ENCODE measurements at regions not wholly inside any gene's neighbourhood (a gene's known extent, or its start where the extent isn't known, plus 50 kb on each side); places are given as distances from the start of the nearest gene placed in this dataset.

DNA sequence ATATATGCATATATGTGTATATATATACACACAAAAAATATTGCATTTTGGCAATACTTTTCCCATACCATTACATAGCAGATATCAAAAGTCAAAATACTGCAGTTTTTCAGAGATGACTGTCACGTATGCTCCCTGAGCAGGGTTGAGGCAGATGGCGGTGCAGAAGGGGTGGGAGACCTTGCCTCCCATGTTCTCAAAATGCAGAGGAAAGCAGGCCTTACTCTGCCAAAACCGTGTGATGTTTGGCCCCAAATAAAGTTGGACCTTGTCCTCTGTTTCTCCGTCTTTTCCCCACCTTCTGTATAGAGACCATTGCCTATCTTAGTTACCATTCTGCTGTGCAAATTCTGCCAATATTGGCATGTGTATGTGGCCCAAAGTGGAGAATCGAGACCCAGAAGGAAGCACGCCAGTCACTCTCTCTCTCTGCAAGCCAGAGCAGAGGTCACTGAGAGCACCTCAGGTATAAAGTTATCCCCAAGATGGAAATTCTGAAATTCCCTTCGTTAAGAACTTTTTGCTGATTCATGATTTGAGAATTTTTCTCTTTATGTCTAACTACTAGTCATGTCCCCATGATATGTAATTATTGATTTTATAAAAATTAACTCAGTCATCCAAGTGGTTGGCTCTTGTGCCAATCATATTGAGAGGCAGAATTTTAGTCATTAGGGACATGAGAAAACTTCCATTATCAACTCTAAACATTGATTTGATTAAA, 898.8 kb downstream of the EPHA4 start:
- Histone ChIP-seq H3K4me1 (ENCODE audit: control insufficient read depth in 2 of 2, insufficient read depth in 2 of 2, low read length in 2 of 2) (no peaks in the 10 kb centered on the region), H3K4me3 (ENCODE audit: low read length in 2 of 2) (no peak overlapping the region), H3K27ac (ENCODE audit: low read depth in 1 of 2, low read length in 1 of 2) (no peak overlapping the region), H3K36me3 (ENCODE audit: control insufficient read depth in 2 of 2, insufficient read depth in 2 of 2, low read length in 1 of 2) (no peaks in the 10 kb centered on the region), H3K27me3 (ENCODE audit: control insufficient read depth in 2 of 2, insufficient read depth in 1 of 2, low read length in 1 of 2) (no peaks in the 10 kb centered on the region), H3K9me3 (ENCODE audit: control insufficient read depth in 2 of 2, insufficient read depth in 1 of 2, low read length in 1 of 2) (no peaks in the 10 kb centered on the region)
- WGBS: 91% methylated on average over 7 of the region's 7 CpGs
- no peak for DNase-seq (ENCODE audit: low read depth in 6 of 9, low spot score in 9 of 9)

DNA sequence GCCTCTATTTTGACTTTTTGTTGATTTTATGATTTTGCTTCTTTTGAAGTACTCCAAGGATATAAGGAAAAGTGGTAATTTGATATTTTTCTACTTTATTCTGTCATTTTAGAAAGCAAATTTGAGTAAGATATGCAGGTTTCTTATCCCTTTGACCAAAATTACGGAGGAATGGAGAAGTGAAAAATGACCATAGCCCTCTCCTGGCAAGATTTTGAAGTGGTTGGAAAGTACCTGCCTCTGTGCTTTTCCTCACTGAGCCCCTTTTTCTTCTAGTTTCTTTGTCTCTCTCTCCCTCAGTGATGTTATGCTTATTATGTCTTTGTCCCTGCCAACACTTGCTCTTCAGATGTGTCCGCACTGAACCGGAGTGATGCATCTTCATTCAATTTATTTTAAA, 898.1 kb downstream of the EPHA4 start:
- WGBS: 94% methylated on average over 3 of the region's 3 CpGs
- Histone ChIP-seq H3K4me3 (ENCODE audit: low read length in 2 of 2) (no peak overlapping the region), H3K4me1 (ENCODE audit: control insufficient read depth in 2 of 2, insufficient read depth in 2 of 2, low read length in 2 of 2) (no peaks in the 10 kb centered on the region), H3K36me3 (ENCODE audit: control insufficient read depth in 2 of 2, insufficient read depth in 2 of 2, low read length in 1 of 2) (no peaks in the 10 kb centered on the region), H3K9me3 (ENCODE audit: control insufficient read depth in 2 of 2, insufficient read depth in 1 of 2, low read length in 1 of 2) (no peaks in the 10 kb centered on the region), H3K27me3 (ENCODE audit: control insufficient read depth in 2 of 2, insufficient read depth in 1 of 2, low read length in 1 of 2) (no peaks in the 10 kb centered on the region), H3K27ac (ENCODE audit: low read depth in 1 of 2, low read length in 1 of 2) (no peak overlapping the region)
- DNase-seq (ENCODE audit: low read depth in 6 of 9, low spot score in 9 of 9): no peak

DNA sequence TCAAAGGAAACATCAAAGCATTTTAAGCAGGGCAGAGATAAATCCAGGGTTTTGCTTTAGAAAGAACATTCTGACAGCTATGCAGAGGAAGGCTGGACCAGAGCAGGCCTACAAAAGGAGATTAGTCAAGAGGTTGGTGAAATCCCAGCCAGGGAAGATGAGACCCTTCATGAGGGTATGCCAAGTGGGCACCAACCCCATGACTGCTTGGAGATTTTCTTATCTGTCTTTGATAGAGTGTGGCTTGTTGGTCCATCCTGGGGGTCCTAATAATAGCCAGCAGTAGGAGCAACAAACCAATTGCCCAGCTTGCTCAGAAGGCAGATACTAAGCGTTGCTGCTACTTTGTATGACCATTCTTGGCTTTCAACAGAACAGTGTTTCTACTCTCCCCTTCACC, 895.4 kb downstream of the EPHA4 start:
- WGBS: 94% methylated on average over 1 of the region's 1 CpG
- DNase-seq (ENCODE audit: low read depth in 6 of 9, low spot score in 9 of 9): no peak
- H3K27me3 ChIP-seq (ENCODE audit: control insufficient read depth in 2 of 2, insufficient read depth in 1 of 2, low read length in 1 of 2): no peaks in the 10 kb centered on the region
- H3K9me3 ChIP-seq (ENCODE audit: control insufficient read depth in 2 of 2, insufficient read depth in 1 of 2, low read length in 1 of 2): no peaks in the 10 kb centered on the region
- H3K4me1 ChIP-seq (ENCODE audit: control insufficient read depth in 2 of 2, insufficient read depth in 2 of 2, low read length in 2 of 2): no peaks in the 10 kb centered on the region
- H3K27ac ChIP-seq (ENCODE audit: low read depth in 1 of 2, low read length in 1 of 2): no peak overlapping the region
- H3K36me3 ChIP-seq (ENCODE audit: control insufficient read depth in 2 of 2, insufficient read depth in 2 of 2, low read length in 1 of 2): no peaks in the 10 kb centered on the region
- H3K4me3 ChIP-seq (ENCODE audit: low read length in 2 of 2): no peak overlapping the region

DNA sequence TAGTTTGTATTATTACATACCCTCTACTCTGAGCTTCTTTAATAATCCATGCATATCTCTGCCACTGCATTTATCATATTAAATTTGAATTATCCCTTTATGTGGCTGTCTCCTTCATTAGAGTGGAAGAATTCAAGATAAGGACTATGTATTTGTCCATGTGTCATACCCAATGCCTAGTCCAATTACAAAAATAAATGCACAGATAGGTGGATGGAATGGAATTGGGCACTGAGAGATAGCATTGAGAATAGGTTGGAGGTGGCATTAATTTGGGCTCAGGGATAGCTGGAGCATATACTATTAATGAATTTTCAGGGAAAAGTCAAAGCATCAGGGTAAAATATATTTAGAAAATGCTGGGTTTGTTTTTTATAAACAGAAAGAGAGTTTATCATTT, 893.2 kb downstream of the EPHA4 start:
- no peak for DNase-seq (ENCODE audit: low read depth in 6 of 9, low spot score in 9 of 9)
- no peaks in the 10 kb centered on the region for H3K27me3 ChIP-seq (ENCODE audit: control insufficient read depth in 2 of 2, insufficient read depth in 1 of 2, low read length in 1 of 2)

DNA sequence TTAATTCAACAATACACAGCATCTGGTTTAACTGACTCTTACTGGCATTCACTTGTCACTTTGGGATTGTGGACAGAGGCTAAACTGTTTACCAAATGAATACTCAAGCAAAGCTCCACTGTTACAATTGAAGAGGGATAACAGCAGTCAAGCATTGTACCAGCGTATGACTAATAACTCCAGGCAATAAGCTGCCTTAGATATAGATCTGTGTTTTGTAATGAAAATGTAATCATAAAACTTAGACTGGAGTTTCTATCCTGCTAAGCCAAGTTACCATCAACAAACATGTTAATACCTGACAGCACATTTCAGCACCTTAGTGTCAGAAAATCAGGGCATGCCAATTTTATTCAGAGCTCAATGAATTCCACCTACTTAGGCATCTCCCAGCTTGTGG, 889.5 kb downstream of the EPHA4 start:
- Histone ChIP-seq H3K27ac (ENCODE audit: low read depth in 1 of 2, low read length in 1 of 2) (no peak overlapping the region), H3K4me3 (ENCODE audit: low read length in 2 of 2) (no peak overlapping the region), H3K9me3 (ENCODE audit: control insufficient read depth in 2 of 2, insufficient read depth in 1 of 2, low read length in 1 of 2) (no peaks in the 10 kb centered on the region), H3K27me3 (ENCODE audit: control insufficient read depth in 2 of 2, insufficient read depth in 1 of 2, low read length in 1 of 2) (no peaks in the 10 kb centered on the region), H3K36me3 (ENCODE audit: control insufficient read depth in 2 of 2, insufficient read depth in 2 of 2, low read length in 1 of 2) (no peaks in the 10 kb centered on the region), H3K4me1 (ENCODE audit: control insufficient read depth in 2 of 2, insufficient read depth in 2 of 2, low read length in 2 of 2) (no peaks in the 10 kb centered on the region)
- WGBS: 96% methylated on average over 1 of the region's 1 CpG
- no peak for DNase-seq (ENCODE audit: low read depth in 6 of 9, low spot score in 9 of 9)

More for the DNA sequence above, 893.2 kb downstream of the EPHA4 start:
- no peaks in the 10 kb centered on the region for H3K4me1 ChIP-seq (ENCODE audit: control insufficient read depth in 2 of 2, insufficient read depth in 2 of 2, low read length in 2 of 2)
- no peaks in the 10 kb centered on the region for H3K9me3 ChIP-seq (ENCODE audit: control insufficient read depth in 2 of 2, insufficient read depth in 1 of 2, low read length in 1 of 2)
- H3K27ac ChIP-seq (ENCODE audit: low read depth in 1 of 2, low read length in 1 of 2): no peak overlapping the region
- H3K36me3 ChIP-seq (ENCODE audit: control insufficient read depth in 2 of 2, insufficient read depth in 2 of 2, low read length in 1 of 2): no peaks in the 10 kb centered on the region
- H3K4me3 ChIP-seq (ENCODE audit: low read length in 2 of 2): no peak overlapping the region

DNA sequence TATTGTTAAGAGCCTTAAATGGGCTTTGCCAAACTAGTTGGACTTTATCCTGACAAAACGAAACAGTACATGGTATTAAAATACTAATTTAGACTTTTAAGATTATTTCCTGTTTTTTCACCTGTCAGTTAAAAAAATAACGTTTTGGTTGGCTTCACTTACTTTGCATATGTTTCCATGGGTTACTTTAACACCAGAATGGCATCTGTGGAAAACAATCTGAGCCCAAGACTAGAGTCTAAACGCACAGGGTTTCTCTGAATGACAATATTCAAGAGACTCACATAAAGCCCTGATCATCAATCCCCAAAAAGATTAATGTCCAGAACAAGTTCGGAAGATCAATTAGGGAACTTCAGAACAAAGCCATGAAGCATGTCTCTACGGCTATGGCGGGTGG, 888.0 kb downstream of the EPHA4 start:
- Histone ChIP-seq H3K4me3 (ENCODE audit: low read length in 2 of 2) (no peak overlapping the region), H3K27me3 (ENCODE audit: control insufficient read depth in 2 of 2, insufficient read depth in 1 of 2, low read length in 1 of 2) (no peaks in the 10 kb centered on the region), H3K36me3 (ENCODE audit: control insufficient read depth in 2 of 2, insufficient read depth in 2 of 2, low read length in 1 of 2) (no peaks in the 10 kb centered on the region), H3K4me1 (ENCODE audit: control insufficient read depth in 2 of 2, insufficient read depth in 2 of 2, low read length in 2 of 2) (no peaks in the 10 kb centered on the region), H3K27ac (ENCODE audit: low read depth in 1 of 2, low read length in 1 of 2) (no peak overlapping the region), H3K9me3 (ENCODE audit: control insufficient read depth in 2 of 2, insufficient read depth in 1 of 2, low read length in 1 of 2) (no peaks in the 10 kb centered on the region)
- WGBS: 82% methylated on average over 6 of the region's 6 CpGs
- no peak for DNase-seq (ENCODE audit: low read depth in 6 of 9, low spot score in 9 of 9)

DNA sequence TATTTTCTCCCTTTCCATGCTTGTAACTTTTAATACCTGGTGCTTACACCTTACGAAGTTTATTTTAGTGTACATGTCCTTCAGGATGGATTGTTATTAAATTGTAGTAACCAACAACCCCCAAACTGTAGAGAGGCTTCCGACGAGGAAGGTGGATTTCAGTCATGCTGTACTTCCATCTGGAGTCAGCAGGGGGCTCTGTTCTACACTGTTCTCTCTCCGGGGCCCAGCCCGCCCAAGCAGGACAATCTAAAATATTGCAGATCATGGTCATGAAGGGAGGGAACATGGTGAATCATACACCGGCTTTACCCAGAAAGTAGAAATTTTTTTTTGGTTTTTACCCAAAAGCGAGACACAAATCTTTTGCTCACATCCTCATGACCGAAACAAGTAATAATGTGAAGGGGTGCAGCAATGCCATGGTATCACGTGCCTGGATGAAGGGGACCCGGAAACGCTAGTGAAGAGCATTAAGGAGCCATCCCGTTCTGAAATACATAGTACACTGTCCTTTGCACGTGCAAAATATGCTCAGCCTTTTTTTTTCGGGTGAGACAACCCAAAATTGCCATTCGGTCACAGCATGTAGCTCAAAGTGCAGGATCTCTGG, 884.8 kb downstream of the EPHA4 start:
- no peaks in the 10 kb centered on the region for H3K4me1 ChIP-seq (ENCODE audit: control insufficient read depth in 2 of 2, insufficient read depth in 2 of 2, low read length in 2 of 2)
- no peaks in the 10 kb centered on the region for H3K27me3 ChIP-seq (ENCODE audit: control insufficient read depth in 2 of 2, insufficient read depth in 1 of 2, low read length in 1 of 2)
- 56% methylated on average over 15 of the region's 15 CpGs for WGBS
- H3K9me3 ChIP-seq (ENCODE audit: control insufficient read depth in 2 of 2, insufficient read depth in 1 of 2, low read length in 1 of 2): no peaks in the 10 kb centered on the region
- no peak overlapping the region for H3K27ac ChIP-seq (ENCODE audit: low read depth in 1 of 2, low read length in 1 of 2)
- H3K36me3 ChIP-seq (ENCODE audit: control insufficient read depth in 2 of 2, insufficient read depth in 2 of 2, low read length in 1 of 2): no peaks in the 10 kb centered on the region
- no peak overlapping the region for H3K4me3 ChIP-seq (ENCODE audit: low read length in 2 of 2)
- DNase-seq (ENCODE audit: low read depth in 6 of 9, low spot score in 9 of 9): peak; percentile 5 to 64 (median 35)

DNA sequence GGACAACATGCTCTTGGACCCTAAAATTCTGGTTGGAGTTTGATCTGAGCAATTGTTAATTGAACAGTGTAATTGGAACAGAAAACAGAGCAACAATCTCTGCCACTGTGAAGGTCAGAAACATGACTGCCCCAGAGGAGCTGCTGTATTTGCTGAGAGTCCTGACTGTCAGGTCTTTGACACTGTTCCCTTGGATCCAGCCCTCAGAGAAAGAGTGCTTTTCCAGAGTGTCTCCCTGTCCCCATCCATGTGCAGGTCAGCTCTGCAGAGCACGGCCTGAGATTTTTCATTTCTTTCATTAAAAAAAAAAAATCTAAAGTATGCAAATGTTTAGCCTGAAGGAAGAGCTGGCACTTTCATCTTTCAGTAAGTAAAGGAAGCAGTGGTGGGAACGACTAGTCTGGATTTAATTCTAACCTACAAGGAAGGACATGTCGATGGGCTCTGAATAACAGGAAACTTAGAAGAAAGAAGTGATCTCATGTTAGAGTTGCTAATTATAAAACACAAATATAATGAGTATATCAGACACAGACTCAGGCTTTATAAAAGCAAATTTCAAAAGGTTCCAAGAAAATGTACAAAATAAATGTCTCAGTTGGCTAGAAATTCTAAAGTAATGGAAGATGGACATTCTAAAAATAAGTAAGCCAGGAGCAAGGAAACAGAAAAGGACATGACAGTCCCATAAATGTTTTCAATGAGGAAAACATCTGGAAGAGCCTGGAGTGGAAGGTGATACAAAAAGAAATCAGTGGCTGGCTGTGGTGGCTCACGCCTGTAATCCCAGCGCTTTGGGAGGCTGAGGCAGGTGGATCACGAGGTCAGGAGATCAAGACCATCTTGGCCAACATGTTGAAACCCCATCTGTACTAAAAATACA, 876.5 kb downstream of the EPHA4 start:
- DNase-seq (ENCODE audit: low read depth in 6 of 9, low spot score in 9 of 9): no peak
- no peaks in the 10 kb centered on the region for H3K4me1 ChIP-seq (ENCODE audit: control insufficient read depth in 2 of 2, insufficient read depth in 2 of 2, low read length in 2 of 2)
- no peaks in the 10 kb centered on the region for H3K9me3 ChIP-seq (ENCODE audit: control insufficient read depth in 2 of 2, insufficient read depth in 1 of 2, low read length in 1 of 2)
- WGBS: 67% methylated on average over 6 of the region's 6 CpGs
- no peak overlapping the region for H3K27ac ChIP-seq (ENCODE audit: low read depth in 1 of 2, low read length in 1 of 2)
- H3K36me3 ChIP-seq (ENCODE audit: control insufficient read depth in 2 of 2, insufficient read depth in 2 of 2, low read length in 1 of 2): no peaks in the 10 kb centered on the region
- H3K4me3 ChIP-seq (ENCODE audit: low read length in 2 of 2): no peak overlapping the region
- H3K27me3 ChIP-seq (ENCODE audit: control insufficient read depth in 2 of 2, insufficient read depth in 1 of 2, low read length in 1 of 2): no peaks in the 10 kb centered on the region

DNA sequence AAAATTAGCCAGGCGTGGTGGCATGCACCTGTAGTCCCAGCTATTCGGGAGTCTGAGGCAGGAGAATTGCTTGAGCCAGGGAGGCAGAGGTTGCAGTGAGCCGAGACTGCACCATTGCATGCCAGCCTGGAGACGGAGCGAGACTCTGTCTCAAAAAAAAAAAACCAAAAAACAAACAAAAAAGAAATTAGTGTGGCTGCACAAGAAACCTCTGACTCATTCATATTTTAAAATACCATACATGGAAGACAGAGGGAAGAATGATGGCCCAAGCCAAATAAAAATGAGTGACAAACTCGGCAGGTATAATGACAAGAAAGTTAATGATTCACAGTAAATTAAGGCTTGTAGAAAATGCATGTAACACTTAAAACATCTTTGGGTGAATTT, 875.8 kb downstream of the EPHA4 start:
- 91% methylated on average over 6 of the region's 6 CpGs for WGBS
- Histone ChIP-seq H3K27ac (ENCODE audit: low read depth in 1 of 2, low read length in 1 of 2) (no peak overlapping the region), H3K9me3 (ENCODE audit: control insufficient read depth in 2 of 2, insufficient read depth in 1 of 2, low read length in 1 of 2) (no peaks in the 10 kb centered on the region), H3K4me1 (ENCODE audit: control insufficient read depth in 2 of 2, insufficient read depth in 2 of 2, low read length in 2 of 2) (no peaks in the 10 kb centered on the region), H3K36me3 (ENCODE audit: control insufficient read depth in 2 of 2, insufficient read depth in 2 of 2, low read length in 1 of 2) (no peaks in the 10 kb centered on the region), H3K4me3 (ENCODE audit: low read length in 2 of 2) (no peak overlapping the region), H3K27me3 (ENCODE audit: control insufficient read depth in 2 of 2, insufficient read depth in 1 of 2, low read length in 1 of 2) (no peaks in the 10 kb centered on the region)
- DNase-seq (ENCODE audit: low read depth in 6 of 9, low spot score in 9 of 9): no peak
